CD4-positive, alpha-beta T cell treated with Interferon alpha-2 for 1 hour (primary cell): ENCODE measurements at regions not wholly inside any gene's neighbourhood (a gene's known extent, or its start where the extent isn't known, plus 50 kb on each side); places are given as distances from the start of the nearest gene placed in this dataset.
"Not testable (repeated sequence)": the region's sequence is repeated elsewhere in the genome, so short reads cannot be mapped to it uniquely, and the experiment has no call there.

Source experiments
- DNase-seq, 2 donors: peaks; one replicate each; pipeline ENCODE4 v3.0.0-alpha.2; 2020 to 2022

GRCh38 chr12:127983213-127983791, 283.7 kb upstream of the TMEM132C start:
- DNase-seq, result not testable (repeated sequence)

GRCh38 chr12:127984386-127985055, 282.4 kb upstream of the TMEM132C start:
- no peak for DNase-seq

DNA sequence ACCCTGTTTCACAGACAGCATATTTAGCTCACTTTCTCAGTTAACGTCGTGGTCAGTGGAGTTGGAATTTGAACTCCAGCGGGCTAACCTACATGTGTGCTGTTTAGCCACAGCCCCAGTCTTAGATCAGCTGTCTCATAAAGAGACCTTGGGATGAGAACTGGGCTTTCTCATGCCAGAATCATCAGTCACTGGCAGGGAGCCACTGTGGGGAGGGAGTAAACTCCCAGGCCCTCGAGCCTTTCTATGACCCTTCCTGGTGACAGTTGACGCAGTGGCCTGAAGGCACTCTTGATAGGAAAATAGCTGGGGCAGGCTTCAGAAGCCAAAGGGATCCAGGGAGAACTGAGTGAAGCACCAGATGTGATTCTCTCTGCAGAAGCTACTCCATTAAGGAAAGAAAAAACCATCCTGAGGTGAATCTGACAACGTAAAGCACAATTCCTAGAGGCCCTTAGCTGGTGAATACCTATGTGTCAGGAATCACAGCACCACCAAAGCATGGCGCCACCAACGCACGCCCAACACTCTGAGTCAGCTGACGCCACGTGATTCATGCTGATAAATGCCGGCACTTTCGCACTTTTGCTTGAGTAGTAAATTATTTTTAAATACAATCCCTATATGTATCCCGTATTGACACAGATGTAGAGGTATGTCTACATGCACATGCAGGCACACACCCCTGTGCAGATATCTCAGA, 279.6 kb upstream of the TMEM132C start:
- DNase-seq, result no peak

- DNase-seq, result no peak
Measured at GRCh38 chr12:127991485-127991884, 275.5 kb upstream of the TMEM132C start.

- no peak for DNase-seq
Measured at GRCh38 chr12:127998988-127999387, 268.0 kb upstream of the TMEM132C start.

DNA sequence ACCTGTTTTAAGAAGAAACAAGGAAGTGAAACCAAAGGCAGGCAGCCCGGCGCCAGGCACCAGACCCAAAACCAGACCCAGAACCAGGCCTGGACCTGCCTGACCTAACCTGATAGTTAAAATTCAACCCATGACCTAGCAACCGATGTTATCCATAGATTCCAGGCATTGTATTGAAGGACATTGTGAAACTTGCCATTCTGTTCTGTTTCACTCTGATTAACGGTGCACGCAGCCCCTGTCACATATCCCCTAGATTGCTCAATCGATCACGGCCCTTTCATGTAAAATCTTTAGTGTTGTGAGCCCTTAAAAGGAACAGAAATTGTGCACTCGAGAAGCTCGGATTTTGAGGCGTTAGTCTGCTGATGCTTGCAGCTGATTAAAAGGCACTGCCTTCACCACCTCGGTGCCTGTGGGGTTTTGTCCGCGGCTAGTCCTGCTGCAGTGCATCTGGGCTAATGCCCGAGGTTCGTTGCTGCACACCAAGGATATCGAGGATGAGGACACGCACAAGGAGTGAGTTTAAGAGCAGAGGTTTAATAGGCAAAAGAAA, 262.5 kb upstream of the TMEM132C start:
- no peak for DNase-seq

- no peak for DNase-seq
Measured at GRCh38 chr12:128007250-128007649, 259.7 kb upstream of the TMEM132C start.

DNA sequence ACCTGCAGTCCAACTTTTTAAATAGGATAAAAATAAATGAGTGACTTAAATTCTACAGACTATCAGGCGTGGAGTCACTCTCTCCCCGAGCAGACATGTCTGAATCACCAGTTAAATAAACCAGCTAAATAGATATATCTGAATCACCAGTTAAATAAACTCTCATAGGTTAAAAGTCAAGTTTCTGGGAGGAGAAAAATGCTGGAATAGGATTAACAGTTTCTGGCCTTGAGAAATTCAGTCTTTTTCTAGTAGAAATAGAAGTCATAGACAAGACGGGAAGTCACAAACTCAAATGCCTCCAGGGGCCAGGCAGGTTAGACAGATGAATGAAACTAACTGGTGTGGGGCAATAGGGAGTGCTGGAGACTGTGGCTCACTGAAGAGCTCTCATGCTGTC, 258.6 kb upstream of the TMEM132C start:
- no peak for DNase-seq

GRCh38 chr12:128009108-128009507, 257.9 kb upstream of the TMEM132C start:
- DNase-seq, result no peak

DNA sequence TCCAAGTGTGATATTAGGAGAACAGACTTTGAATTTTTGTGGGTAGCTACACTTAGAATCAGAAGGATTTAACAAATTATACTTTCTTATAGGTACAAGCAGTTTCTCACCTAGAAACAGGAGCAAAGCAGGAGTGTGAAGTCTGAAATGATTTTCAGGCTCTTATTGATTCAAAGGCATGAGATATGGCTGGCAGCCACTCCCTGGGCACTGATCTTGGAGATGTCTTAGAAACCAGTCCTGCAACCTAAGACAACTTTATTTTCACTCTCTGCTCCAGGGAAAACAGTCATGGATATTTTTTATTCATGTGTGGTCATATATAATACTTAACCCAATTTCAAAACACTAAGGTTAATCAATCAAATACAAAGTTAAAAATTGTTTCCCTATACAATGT, 254.9 kb upstream of the TMEM132C start:
- no peak for DNase-seq

DNA sequence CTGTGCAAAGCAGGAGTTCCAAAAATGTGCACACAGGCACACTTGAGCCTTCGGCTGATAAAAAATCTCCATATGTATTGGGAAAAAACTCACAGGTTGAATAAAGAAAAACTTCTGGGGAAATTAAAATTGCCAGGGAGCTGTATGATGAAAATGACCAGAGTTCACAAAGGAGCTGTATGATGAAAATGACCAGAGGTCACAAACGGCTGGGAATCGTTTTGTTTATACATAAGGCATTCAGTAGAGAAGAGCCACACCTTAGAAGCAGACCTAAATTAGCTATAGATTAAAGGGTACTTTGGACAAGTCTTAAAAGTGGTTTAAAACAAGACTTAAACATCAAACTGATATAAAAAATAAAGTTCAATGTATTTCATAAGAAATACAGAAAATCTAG, 251.7 kb upstream of the TMEM132C start:
- no peak for DNase-seq

GRCh38 chr12:128018067-128018466, 248.9 kb upstream of the TMEM132C start:
- DNase-seq, result no peak

- DNase-seq, result no peak
Measured at GRCh38 chr12:128019996-128020544, 246.9 kb upstream of the TMEM132C start.

GRCh38 chr12:128021561-128021960, 245.4 kb upstream of the TMEM132C start:
- no peak for DNase-seq

GRCh38 chr12:128025589-128026245, 241.3 kb upstream of the TMEM132C start:
- no peak for DNase-seq

DNA sequence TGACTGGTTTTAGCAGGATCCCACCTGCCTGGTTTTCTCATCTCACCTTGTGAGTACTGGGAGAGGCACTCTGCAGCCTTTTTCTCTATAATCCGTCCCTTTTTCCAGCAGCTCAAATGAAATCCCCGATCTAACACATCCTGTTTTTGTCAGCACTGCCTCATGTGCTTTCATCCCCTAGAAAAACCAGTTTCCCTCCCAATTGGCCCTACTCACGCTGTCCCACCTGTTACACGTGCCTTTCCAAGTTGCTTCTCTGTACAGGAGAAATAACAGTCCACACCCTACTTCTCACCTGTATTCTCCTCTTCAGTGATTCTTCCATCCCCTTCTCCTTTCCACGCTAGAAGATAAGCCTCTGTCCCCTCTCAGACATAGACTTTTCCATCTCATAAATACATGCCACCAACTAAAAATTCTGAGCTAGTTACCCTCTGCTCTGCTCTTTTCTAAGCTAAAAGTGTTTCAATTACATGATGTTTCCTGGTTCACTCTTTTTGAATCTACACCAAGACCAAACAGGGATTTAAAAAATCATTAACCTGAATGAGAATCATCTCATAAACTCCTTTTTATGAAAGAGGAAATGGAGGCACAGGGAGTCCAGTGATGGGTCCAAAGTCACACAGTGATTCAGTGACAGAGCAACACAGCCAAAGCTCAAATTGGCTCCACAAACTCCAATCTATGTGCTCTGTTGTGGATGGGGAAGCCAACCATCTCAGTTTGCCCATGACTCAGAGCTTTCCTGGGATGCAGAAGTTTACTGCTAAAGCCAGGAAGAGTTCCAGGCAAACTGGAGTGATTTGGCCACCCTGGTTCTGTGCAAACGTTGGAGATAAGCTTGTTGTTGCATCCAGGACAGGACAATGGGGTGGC, 240.0 kb upstream of the TMEM132C start:
- DNase-seq, result no peak

DNA sequence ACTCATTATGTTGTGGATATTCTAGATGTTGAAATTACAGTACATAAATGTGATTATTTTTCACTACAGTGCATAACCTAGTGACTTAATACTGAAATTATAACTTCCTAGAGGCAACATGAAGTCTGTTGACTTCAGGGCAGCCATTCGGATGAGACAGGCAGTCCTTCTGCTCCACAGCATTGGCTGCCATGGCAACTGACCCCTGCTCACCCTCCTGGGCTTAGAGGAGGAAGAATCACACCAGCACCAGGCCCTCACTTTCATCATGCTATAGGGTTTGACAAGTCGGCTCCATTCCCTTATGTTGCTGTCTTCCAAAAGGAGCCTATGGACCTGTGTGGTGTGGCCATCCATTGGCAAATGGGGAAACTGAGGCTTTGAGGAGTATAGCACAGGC, 233.5 kb upstream of the TMEM132C start:
- no peak for DNase-seq

- DNase-seq, result no peak
Measured at GRCh38 chr12:128040971-128041370, 226.0 kb upstream of the TMEM132C start.

- not testable (repeated sequence) for DNase-seq
Measured at GRCh38 chr12:128042283-128042682, 224.7 kb upstream of the TMEM132C start.

DNA sequence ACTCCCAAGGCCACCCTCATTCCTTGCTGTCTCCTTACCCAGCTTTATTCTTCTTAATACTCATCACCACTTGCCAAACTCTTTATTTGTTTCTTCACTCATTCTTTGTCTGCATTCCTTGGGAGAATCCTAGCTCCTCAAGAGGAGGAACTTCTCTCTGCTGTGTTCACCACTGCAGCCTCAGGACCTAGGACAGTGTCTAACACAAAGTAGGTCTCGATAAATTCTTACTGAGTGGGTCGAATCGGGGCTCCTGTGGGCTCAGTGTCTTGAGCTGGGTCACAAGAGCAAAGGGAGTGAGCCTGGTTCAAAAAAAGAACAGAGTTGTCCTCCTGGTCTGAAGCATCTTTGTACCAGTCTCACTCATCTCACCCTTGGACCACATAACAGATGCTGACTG, 224.1 kb upstream of the TMEM132C start:
- DNase-seq, result no peak

- DNase-seq, result no peak
Measured at GRCh38 chr12:128043317-128043716, 223.7 kb upstream of the TMEM132C start.
